H1 (cell line): ENCODE measurements at regions not wholly inside any gene's neighbourhood (a gene's known extent, or its start where the extent isn't known, plus 50 kb on each side); places are given as distances from the start of the nearest gene placed in this dataset.

Experiments
- SP1 ChIP-seq: IDR thresholded peaks from 2 replicates; pipeline ENCODE4 v1.6.1; 2011; ENCODE audit warnings: low read depth, low read length
- TF ChIP-seq, protein P1 (sequence below): fragments of 300-600 bp; sonication (generic); IDR thresholded peaks from 2 replicates; pipeline ENCODE4 v1.7.1; 2012; ENCODE audit warnings: low read length, moderate library complexity, mild to moderate bottlenecking, inconsistent platforms; ENCODE audit not compliant: insufficient replicate concordance

- TF ChIP-seq, protein P1, sequence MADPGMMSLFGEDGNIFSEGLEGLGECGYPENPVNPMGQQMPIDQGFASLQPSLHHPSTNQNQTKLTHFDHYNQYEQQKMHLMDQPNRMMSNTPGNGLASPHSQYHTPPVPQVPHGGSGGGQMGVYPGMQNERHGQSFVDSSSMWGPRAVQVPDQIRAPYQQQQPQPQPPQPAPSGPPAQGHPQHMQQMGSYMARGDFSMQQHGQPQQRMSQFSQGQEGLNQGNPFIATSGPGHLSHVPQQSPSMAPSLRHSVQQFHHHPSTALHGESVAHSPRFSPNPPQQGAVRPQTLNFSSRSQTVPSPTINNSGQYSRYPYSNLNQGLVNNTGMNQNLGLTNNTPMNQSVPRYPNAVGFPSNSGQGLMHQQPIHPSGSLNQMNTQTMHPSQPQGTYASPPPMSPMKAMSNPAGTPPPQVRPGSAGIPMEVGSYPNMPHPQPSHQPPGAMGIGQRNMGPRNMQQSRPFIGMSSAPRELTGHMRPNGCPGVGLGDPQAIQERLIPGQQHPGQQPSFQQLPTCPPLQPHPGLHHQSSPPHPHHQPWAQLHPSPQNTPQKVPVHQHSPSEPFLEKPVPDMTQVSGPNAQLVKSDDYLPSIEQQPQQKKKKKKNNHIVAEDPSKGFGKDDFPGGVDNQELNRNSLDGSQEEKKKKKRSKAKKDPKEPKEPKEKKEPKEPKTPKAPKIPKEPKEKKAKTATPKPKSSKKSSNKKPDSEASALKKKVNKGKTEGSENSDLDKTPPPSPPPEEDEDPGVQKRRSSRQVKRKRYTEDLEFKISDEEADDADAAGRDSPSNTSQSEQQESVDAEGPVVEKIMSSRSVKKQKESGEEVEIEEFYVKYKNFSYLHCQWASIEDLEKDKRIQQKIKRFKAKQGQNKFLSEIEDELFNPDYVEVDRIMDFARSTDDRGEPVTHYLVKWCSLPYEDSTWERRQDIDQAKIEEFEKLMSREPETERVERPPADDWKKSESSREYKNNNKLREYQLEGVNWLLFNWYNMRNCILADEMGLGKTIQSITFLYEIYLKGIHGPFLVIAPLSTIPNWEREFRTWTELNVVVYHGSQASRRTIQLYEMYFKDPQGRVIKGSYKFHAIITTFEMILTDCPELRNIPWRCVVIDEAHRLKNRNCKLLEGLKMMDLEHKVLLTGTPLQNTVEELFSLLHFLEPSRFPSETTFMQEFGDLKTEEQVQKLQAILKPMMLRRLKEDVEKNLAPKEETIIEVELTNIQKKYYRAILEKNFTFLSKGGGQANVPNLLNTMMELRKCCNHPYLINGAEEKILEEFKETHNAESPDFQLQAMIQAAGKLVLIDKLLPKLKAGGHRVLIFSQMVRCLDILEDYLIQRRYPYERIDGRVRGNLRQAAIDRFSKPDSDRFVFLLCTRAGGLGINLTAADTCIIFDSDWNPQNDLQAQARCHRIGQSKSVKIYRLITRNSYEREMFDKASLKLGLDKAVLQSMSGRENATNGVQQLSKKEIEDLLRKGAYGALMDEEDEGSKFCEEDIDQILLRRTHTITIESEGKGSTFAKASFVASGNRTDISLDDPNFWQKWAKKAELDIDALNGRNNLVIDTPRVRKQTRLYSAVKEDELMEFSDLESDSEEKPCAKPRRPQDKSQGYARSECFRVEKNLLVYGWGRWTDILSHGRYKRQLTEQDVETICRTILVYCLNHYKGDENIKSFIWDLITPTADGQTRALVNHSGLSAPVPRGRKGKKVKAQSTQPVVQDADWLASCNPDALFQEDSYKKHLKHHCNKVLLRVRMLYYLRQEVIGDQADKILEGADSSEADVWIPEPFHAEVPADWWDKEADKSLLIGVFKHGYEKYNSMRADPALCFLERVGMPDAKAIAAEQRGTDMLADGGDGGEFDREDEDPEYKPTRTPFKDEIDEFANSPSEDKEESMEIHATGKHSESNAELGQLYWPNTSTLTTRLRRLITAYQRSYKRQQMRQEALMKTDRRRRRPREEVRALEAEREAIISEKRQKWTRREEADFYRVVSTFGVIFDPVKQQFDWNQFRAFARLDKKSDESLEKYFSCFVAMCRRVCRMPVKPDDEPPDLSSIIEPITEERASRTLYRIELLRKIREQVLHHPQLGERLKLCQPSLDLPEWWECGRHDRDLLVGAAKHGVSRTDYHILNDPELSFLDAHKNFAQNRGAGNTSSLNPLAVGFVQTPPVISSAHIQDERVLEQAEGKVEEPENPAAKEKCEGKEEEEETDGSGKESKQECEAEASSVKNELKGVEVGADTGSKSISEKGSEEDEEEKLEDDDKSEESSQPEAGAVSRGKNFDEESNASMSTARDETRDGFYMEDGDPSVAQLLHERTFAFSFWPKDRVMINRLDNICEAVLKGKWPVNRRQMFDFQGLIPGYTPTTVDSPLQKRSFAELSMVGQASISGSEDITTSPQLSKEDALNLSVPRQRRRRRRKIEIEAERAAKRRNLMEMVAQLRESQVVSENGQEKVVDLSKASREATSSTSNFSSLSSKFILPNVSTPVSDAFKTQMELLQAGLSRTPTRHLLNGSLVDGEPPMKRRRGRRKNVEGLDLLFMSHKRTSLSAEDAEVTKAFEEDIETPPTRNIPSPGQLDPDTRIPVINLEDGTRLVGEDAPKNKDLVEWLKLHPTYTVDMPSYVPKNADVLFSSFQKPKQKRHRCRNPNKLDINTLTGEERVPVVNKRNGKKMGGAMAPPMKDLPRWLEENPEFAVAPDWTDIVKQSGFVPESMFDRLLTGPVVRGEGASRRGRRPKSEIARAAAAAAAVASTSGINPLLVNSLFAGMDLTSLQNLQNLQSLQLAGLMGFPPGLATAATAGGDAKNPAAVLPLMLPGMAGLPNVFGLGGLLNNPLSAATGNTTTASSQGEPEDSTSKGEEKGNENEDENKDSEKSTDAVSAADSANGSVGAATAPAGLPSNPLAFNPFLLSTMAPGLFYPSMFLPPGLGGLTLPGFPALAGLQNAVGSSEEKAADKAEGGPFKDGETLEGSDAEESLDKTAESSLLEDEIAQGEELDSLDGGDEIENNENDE, result no peak
- TF ChIP-seq SP1, result no peak
These were observed 101.9 kb downstream of the CT47B1 start (continued) for GRCh38 chrX:120773801-120774200.
